ENCODE measurements at regions not wholly inside any gene's neighbourhood (a gene's known extent, or its start where the extent isn't known, plus 50 kb on each side); places are given as distances from the start of the nearest gene placed in this dataset.
"Not testable (repeated sequence)": the region's sequence is repeated elsewhere in the genome, so short reads cannot be mapped to it uniquely, and the experiment has no call there.

- H3K36me3 ChIP-seq = no peaks in the 10 kb centered on the region
- no peak for DNase-seq
- TF ChIP-seq POLR2A (IDR thresholded peaks at IDR 0.05) (no peak), CTCF (IDR thresholded peaks at IDR 0.05) (no peak)
- intact Hi-C loops (cut with DNase I) = no loop called here
- no peaks in the 10 kb centered on the region for H3K9me3 ChIP-seq
- no peak overlapping the region for H3K27ac ChIP-seq
- H3K4me3 ChIP-seq (replicated peaks in 1 of 3) = no peak overlapping the region
- no peaks in the 10 kb centered on the region for H3K4me1 ChIP-seq
- H3K27me3 ChIP-seq = no peaks in the 10 kb centered on the region
- WGBS, 2 donors = 50 to 58% methylated on average over 1 of the region's 1 CpG
Observed at GRCh38 chr4:115505326-115505725, 391.9 kb upstream of the NDST4 start.

GRCh38 chr4:115501656-115502055 lies 388.2 kb upstream of the NDST4 start:
- Histone ChIP-seq H3K27me3 (no peaks in the 10 kb centered on the region), H3K9me3 (no peaks in the 10 kb centered on the region), H3K36me3 (no peaks in the 10 kb centered on the region), H3K27ac (no peak overlapping the region), H3K4me3 (replicated peaks in 1 of 3) (no peak overlapping the region), H3K4me1 (no peaks in the 10 kb centered on the region)
- no peak for TF ChIP-seq POLR2A (IDR thresholded peaks at IDR 0.05)
- TF ChIP-seq CTCF (IDR thresholded peaks at IDR 0.05) = no peak
- no peak for DNase-seq
- intact Hi-C loops (cut with DNase I) = no loop called here
- WGBS, 2 donors = 53 to 85% methylated on average over 2 of the region's 2 CpGs

- intact Hi-C loops (cut with DNase I); H3K27ac ChIP-seq; H3K27me3 ChIP-seq; H3K4me3 ChIP-seq (replicated peaks in 1 of 3); DNase-seq; H3K9me3 ChIP-seq; H3K36me3 ChIP-seq; H3K4me1 ChIP-seq: not testable (repeated sequence)
- WGBS, 2 donors = 92% methylated on average over 10 of the region's 10 CpGs
Observed at GRCh38 chr4:115493770-115494169, 380.4 kb upstream of the NDST4 start.

GRCh38 chr4:115491686-115492085 lies 378.3 kb upstream of the NDST4 start:
- H3K4me3 ChIP-seq (replicated peaks in 1 of 3) = no peak overlapping the region
- H3K36me3 ChIP-seq = no peaks in the 10 kb centered on the region
- H3K4me1 ChIP-seq = no peaks in the 10 kb centered on the region
- WGBS, 2 donors = 41 to 55% methylated on average over 1 of the region's 1 CpG
- H3K27ac ChIP-seq = no peak overlapping the region
- H3K27me3 ChIP-seq = no peaks in the 10 kb centered on the region
- no peaks in the 10 kb centered on the region for H3K9me3 ChIP-seq
- no peak for DNase-seq
- intact Hi-C loops (cut with DNase I) = no loop called here
- TF ChIP-seq POLR2A (IDR thresholded peaks at IDR 0.05) (no peak), CTCF (IDR thresholded peaks at IDR 0.05) (no peak)

- H3K27me3 ChIP-seq = no peaks in the 10 kb centered on the region
- no peak for TF ChIP-seq CTCF (IDR thresholded peaks at IDR 0.05)
- TF ChIP-seq POLR2A (IDR thresholded peaks at IDR 0.05) = no peak
- peak; percentile 24 to 53 for DNase-seq
- 29 to 53% methylated on average over 2 of the region's 2 CpGs for WGBS, 2 donors
- no peaks in the 10 kb centered on the region for H3K9me3 ChIP-seq
- no peaks in the 10 kb centered on the region for H3K36me3 ChIP-seq
- no peak overlapping the region for H3K27ac ChIP-seq
- H3K4me1 ChIP-seq = no peaks in the 10 kb centered on the region
- H3K4me3 ChIP-seq (replicated peaks in 1 of 3) = no peak overlapping the region
- intact Hi-C loops (cut with DNase I) = no loop called here
Observed at GRCh38 chr4:115489279-115489678, 375.9 kb upstream of the NDST4 start.

GRCh38 chr4:115485402-115485801 lies 372.0 kb upstream of the NDST4 start:
- no peaks in the 10 kb centered on the region for H3K36me3 ChIP-seq
- no peak overlapping the region for H3K27ac ChIP-seq
- TF ChIP-seq POLR2A (IDR thresholded peaks at IDR 0.05) (no peak), CTCF (IDR thresholded peaks at IDR 0.05) (no peak)
- DNase-seq = no peak
- H3K4me3 ChIP-seq (replicated peaks in 1 of 3) = no peak overlapping the region
- H3K9me3 ChIP-seq = no peaks in the 10 kb centered on the region
- 87 to 88% methylated on average over 2 of the region's 2 CpGs for WGBS, 2 donors
- H3K27me3 ChIP-seq = no peaks in the 10 kb centered on the region
- intact Hi-C loops (cut with DNase I) = no loop called here
- H3K4me1 ChIP-seq = no peaks in the 10 kb centered on the region
